ENCODE measurements at regions not wholly inside any gene's neighbourhood (a gene's known extent, or its start where the extent isn't known, plus 50 kb on each side); places are given as distances from the start of the nearest gene placed in this dataset.

DNA sequence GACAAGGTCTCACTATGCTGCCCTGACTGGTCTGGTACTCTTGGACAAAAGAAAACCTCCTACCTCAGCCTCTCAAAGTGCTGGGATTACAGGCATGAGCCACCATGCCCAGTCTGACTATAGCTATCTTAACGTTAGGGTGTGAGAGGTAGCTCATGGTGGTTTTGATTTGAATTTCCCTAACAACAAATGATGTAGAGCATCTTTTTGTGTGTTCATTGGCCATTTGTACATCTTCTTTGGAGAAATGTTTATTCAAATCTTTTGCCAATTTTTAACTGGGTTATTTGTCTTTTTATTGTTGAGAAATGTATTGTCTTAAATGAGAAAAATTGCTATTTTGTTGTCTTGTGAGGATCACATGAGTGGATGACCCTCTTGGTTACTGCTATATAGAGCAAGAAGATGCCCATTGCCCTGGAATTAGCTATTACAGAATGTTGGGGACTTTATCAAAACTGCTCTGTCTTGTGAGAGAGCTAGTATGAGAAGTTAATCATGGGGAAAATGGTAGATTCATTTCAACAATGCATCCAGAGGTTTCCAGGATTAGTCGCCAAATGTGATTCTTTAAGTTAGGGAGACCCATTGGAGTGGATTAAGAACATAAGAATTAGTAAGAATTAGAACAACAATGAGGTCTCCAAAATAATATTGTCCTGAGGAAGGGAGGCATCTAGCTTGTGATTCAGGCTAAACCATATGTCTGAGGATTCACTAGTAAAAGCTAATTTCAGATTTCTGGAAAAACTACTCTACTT, 124.3 kb upstream of the MOCS2 start:
- no peak overlapping the region for H2AK5ac ChIP-seq (ENCODE audit: low read length)
- no peaks in the 10 kb centered on the region for H3K27me3 ChIP-seq (ENCODE audit: insufficient read depth, low read length)
- H4K12ac ChIP-seq (ENCODE audit: low read depth, low read length): no peak overlapping the region
- no peak overlapping the region for H2BK120ac ChIP-seq (ENCODE audit: insufficient read depth, low read length, poor library complexity)
- no peak overlapping the region for H3K4me2 ChIP-seq (ENCODE audit: low read length)
- H3K4me1 ChIP-seq (ENCODE audit: control insufficient read depth in 1 of 2, insufficient read depth in 2 of 2, low read length in 2 of 2): no peaks in the 10 kb centered on the region
- no peak overlapping the region for H4K8ac ChIP-seq (ENCODE audit: low read depth, low read length)
- peaks cover 6% of the 10 kb centered on the region for H3K9me3 ChIP-seq (ENCODE audit: insufficient read depth, low read depth, low read length)
- H3K14ac ChIP-seq (ENCODE audit: low read length): no peak overlapping the region
- no peak overlapping the region for H4K91ac ChIP-seq (ENCODE audit: low read depth, low read length)
- H3K27ac ChIP-seq (ENCODE audit: low read depth, low read length): no peak overlapping the region
- no CpG with 5 or more reads among the region's 2 CpGs for WGBS (ENCODE audit: extremely low coverage, insufficient coverage, insufficient read length)
- H3K79me1 ChIP-seq (ENCODE audit: low read length): no peaks in the 10 kb centered on the region
- no peak overlapping the region for H3K4me3 ChIP-seq (ENCODE audit: low read depth, low read length)
- H3K79me2 ChIP-seq (ENCODE audit: control insufficient read depth, insufficient read depth, low read length, poor library complexity): no peaks in the 10 kb centered on the region
- no peak overlapping the region for H2BK12ac ChIP-seq (ENCODE audit: low read length)
- no peak overlapping the region for H3K18ac ChIP-seq (ENCODE audit: low read length)
- H3K9ac ChIP-seq (ENCODE audit: low read length): no peak overlapping the region
- H3K4ac ChIP-seq (ENCODE audit: low read depth, low read length): no peak overlapping the region
- no peak overlapping the region for H3K23ac ChIP-seq (ENCODE audit: low read length)
- no peak for DNase-seq
- no peak overlapping the region for H2AFZ ChIP-seq (ENCODE audit: insufficient read depth, low read length, poor library complexity)
- H2BK5ac ChIP-seq (ENCODE audit: low read depth, low read length, poor library complexity): no peak overlapping the region
- H3K36me3 ChIP-seq (ENCODE audit: control insufficient read depth in 1 of 2, insufficient read depth in 2 of 2, low read length in 2 of 2): no peaks in the 10 kb centered on the region

DNA sequence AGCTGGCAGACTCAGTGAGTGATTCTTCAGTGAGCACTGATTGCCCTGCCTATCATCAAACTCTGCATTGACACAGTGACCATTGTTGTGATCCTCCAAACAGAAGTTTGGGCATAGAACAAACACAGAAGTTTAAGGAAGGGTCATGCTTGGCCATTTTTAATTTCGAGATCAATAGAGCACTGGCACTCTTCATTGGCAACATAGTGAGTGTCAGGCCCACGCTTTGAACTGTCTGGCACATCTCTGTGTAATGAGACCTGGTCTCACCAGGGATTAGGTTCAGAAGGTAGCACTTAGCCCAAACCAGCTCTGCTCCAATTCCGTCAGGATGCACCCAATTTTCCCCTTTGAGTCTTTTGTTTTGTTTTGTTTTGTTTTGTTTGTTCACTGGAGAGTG, 127.1 kb upstream of the MOCS2 start:
- Histone ChIP-seq H2BK120ac (ENCODE audit: insufficient read depth, low read length, poor library complexity) (no peak overlapping the region), H4K91ac (ENCODE audit: low read depth, low read length) (no peak overlapping the region), H3K18ac (ENCODE audit: low read length) (no peak overlapping the region), H3K9ac (ENCODE audit: low read length) (no peak overlapping the region), H3K4ac (ENCODE audit: low read depth, low read length) (no peak overlapping the region), H3K14ac (ENCODE audit: low read length) (no peak overlapping the region), H3K79me1 (ENCODE audit: low read length) (no peaks in the 10 kb centered on the region), H3K79me2 (ENCODE audit: control insufficient read depth, insufficient read depth, low read length, poor library complexity) (no peaks in the 10 kb centered on the region), H3K27me3 (ENCODE audit: insufficient read depth, low read length) (no peaks in the 10 kb centered on the region), H3K27ac (ENCODE audit: low read depth, low read length) (no peak overlapping the region), H4K8ac (ENCODE audit: low read depth, low read length) (no peak overlapping the region), H3K23ac (ENCODE audit: low read length) (no peak overlapping the region), H3K4me2 (ENCODE audit: low read length) (no peak overlapping the region), H3K4me3 (ENCODE audit: low read depth, low read length) (no peak overlapping the region), H3K36me3 (ENCODE audit: control insufficient read depth in 1 of 2, insufficient read depth in 2 of 2, low read length in 2 of 2) (no peaks in the 10 kb centered on the region), H2AK5ac (ENCODE audit: low read length) (no peak overlapping the region), H2AFZ (ENCODE audit: insufficient read depth, low read length, poor library complexity) (no peak overlapping the region), H4K12ac (ENCODE audit: low read depth, low read length) (no peak overlapping the region), H2BK5ac (ENCODE audit: low read depth, low read length, poor library complexity) (no peak overlapping the region), H2BK12ac (ENCODE audit: low read length) (no peak overlapping the region), H3K9me3 (ENCODE audit: insufficient read depth, low read depth, low read length) (peaks cover 2% of the 10 kb centered on the region), H3K4me1 (ENCODE audit: control insufficient read depth in 1 of 2, insufficient read depth in 2 of 2, low read length in 2 of 2) (no peaks in the 10 kb centered on the region)
- no peak for DNase-seq
- no CpG with 5 or more reads among the region's 3 CpGs for WGBS (ENCODE audit: extremely low coverage, insufficient coverage, insufficient read length)

DNA sequence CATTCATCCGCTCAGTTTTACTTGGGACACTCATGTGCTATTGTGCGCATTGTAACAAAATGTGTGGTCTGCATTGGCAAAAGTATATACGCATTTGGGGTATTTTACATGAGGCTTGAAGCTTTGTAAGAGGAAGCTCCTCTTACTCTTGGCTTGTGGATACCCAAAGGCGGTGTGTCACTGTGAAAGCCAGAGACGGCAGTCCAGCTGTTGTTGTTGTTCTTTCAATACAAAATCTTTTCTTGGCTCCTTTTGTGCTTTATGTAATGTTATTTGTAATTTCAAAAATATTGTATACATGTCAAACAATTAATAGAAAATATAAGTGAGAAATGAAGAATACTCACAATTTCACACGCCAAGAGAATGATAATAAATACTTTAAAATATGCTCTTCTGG, 128.3 kb upstream of the MOCS2 start:
- H3K14ac ChIP-seq (ENCODE audit: low read length): no peak overlapping the region
- no peak overlapping the region for H3K9ac ChIP-seq (ENCODE audit: low read length)
- no peaks in the 10 kb centered on the region for H3K4me1 ChIP-seq (ENCODE audit: control insufficient read depth in 1 of 2, insufficient read depth in 2 of 2, low read length in 2 of 2)
- WGBS (ENCODE audit: extremely low coverage, insufficient coverage, insufficient read length): no CpG with 5 or more reads among the region's 6 CpGs
- no peaks in the 10 kb centered on the region for H3K27me3 ChIP-seq (ENCODE audit: insufficient read depth, low read length)
- H3K23ac ChIP-seq (ENCODE audit: low read length): no peak overlapping the region
- H2BK5ac ChIP-seq (ENCODE audit: low read depth, low read length, poor library complexity): no peak overlapping the region
- no peak overlapping the region for H2BK120ac ChIP-seq (ENCODE audit: insufficient read depth, low read length, poor library complexity)
- H2BK12ac ChIP-seq (ENCODE audit: low read length): no peak overlapping the region
- no peak overlapping the region for H2AK5ac ChIP-seq (ENCODE audit: low read length)
- H3K27ac ChIP-seq (ENCODE audit: low read depth, low read length): no peak overlapping the region
- no peaks in the 10 kb centered on the region for H3K79me1 ChIP-seq (ENCODE audit: low read length)
- no peak overlapping the region for H3K4ac ChIP-seq (ENCODE audit: low read depth, low read length)
- H2AFZ ChIP-seq (ENCODE audit: insufficient read depth, low read length, poor library complexity): no peak overlapping the region
- no peaks in the 10 kb centered on the region for H3K9me3 ChIP-seq (ENCODE audit: insufficient read depth, low read depth, low read length)
- no peak overlapping the region for H4K91ac ChIP-seq (ENCODE audit: low read depth, low read length)
- no peak overlapping the region for H3K4me3 ChIP-seq (ENCODE audit: low read depth, low read length)
- no peak for DNase-seq
- H4K8ac ChIP-seq (ENCODE audit: low read depth, low read length): no peak overlapping the region
- no peak overlapping the region for H3K4me2 ChIP-seq (ENCODE audit: low read length)
- H3K36me3 ChIP-seq (ENCODE audit: control insufficient read depth in 1 of 2, insufficient read depth in 2 of 2, low read length in 2 of 2): no peaks in the 10 kb centered on the region
- no peaks in the 10 kb centered on the region for H3K79me2 ChIP-seq (ENCODE audit: control insufficient read depth, insufficient read depth, low read length, poor library complexity)
- no peak overlapping the region for H4K12ac ChIP-seq (ENCODE audit: low read depth, low read length)
- no peak overlapping the region for H3K18ac ChIP-seq (ENCODE audit: low read length)

DNA sequence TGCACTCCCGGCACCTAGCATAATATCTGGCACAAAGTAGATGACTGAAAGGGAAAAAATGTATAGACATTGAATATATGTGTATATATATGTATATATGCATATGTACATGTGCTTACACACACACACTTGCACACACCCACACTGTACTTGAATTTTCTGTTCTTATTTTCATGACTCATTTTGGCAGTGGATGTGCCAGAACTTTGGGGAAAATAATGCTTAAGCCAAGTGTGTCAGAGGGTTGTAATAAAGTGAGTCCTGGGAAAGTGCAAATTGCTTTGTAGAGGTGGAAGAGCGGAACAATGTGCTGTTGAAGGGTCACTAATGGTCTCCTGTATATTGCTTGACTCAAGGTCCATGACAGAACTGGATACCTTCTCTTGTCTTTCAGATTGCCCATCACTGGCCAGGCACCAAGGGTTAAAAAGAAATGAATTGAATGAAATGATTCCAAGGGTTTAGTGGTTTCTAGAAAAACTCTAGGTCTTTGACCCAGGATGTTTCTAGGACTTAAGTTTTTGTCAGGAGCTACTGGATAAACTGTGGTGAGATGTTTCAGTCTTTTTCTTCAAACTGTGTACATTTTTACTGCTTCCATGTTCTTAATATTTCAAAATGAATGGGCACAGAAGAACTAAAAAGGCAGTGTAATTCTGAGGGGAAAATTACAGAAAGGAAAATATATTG, 129.9 kb upstream of the MOCS2 start:
- H3K18ac ChIP-seq (ENCODE audit: low read length): no peak overlapping the region
- no peak overlapping the region for H2BK120ac ChIP-seq (ENCODE audit: insufficient read depth, low read length, poor library complexity)
- no peak overlapping the region for H3K4me2 ChIP-seq (ENCODE audit: low read length)
- no peaks in the 10 kb centered on the region for H3K4me1 ChIP-seq (ENCODE audit: control insufficient read depth in 1 of 2, insufficient read depth in 2 of 2, low read length in 2 of 2)
- no peak overlapping the region for H2AK5ac ChIP-seq (ENCODE audit: low read length)
- H4K8ac ChIP-seq (ENCODE audit: low read depth, low read length): no peak overlapping the region
- H3K27me3 ChIP-seq (ENCODE audit: insufficient read depth, low read length): no peaks in the 10 kb centered on the region
- H4K91ac ChIP-seq (ENCODE audit: low read depth, low read length): no peak overlapping the region
- H3K14ac ChIP-seq (ENCODE audit: low read length): no peak overlapping the region
- H3K36me3 ChIP-seq (ENCODE audit: control insufficient read depth in 1 of 2, insufficient read depth in 2 of 2, low read length in 2 of 2): no peaks in the 10 kb centered on the region
- H4K12ac ChIP-seq (ENCODE audit: low read depth, low read length): no peak overlapping the region
- H3K79me1 ChIP-seq (ENCODE audit: low read length): no peaks in the 10 kb centered on the region
- no peak overlapping the region for H3K9ac ChIP-seq (ENCODE audit: low read length)
- WGBS (ENCODE audit: extremely low coverage, insufficient coverage, insufficient read length): no CpG with 5 or more reads among the region's 2 CpGs
- no peaks in the 10 kb centered on the region for H3K9me3 ChIP-seq (ENCODE audit: insufficient read depth, low read depth, low read length)
- H3K27ac ChIP-seq (ENCODE audit: low read depth, low read length): no peak overlapping the region
- H2BK5ac ChIP-seq (ENCODE audit: low read depth, low read length, poor library complexity): no peak overlapping the region
- no peak overlapping the region for H3K4me3 ChIP-seq (ENCODE audit: low read depth, low read length)
- no peak overlapping the region for H3K23ac ChIP-seq (ENCODE audit: low read length)
- no peaks in the 10 kb centered on the region for H3K79me2 ChIP-seq (ENCODE audit: control insufficient read depth, insufficient read depth, low read length, poor library complexity)
- no peak for DNase-seq
- no peak overlapping the region for H2BK12ac ChIP-seq (ENCODE audit: low read length)
- H3K4ac ChIP-seq (ENCODE audit: low read depth, low read length): no peak overlapping the region
- no peak overlapping the region for H2AFZ ChIP-seq (ENCODE audit: insufficient read depth, low read length, poor library complexity)

Data from trophoblast cell (in vitro differentiated cells and primary cell).